Neural cell (in vitro differentiated cells): ENCODE measurements at regions not wholly inside any gene's neighbourhood (a gene's known extent, or its start where the extent isn't known, plus 50 kb on each side); places are given as distances from the start of the nearest gene placed in this dataset.

Source experiments
- H2AFZ ChIP-seq: fragments of 200-600, 300-800 bp; sonication (generic), shearing (Covaris generic); 2 replicates; pipeline ENCODE4 v1.6.0; 2014; ENCODE audit warnings: low read depth, mild to moderate bottlenecking, antibody characterized with exemption, low read length, moderate library complexity
- H3F3A ChIP-seq: fragments of 200-600 bp; shearing (Covaris generic); 2 replicates; pipeline ENCODE4 v1.6.1; 2016; ENCODE audit warnings: mild to moderate bottlenecking, moderate library complexity, mixed read lengths, antibody characterized with exemption, low read length; ENCODE audit not compliant: insufficient read depth, poor library complexity, severe bottlenecking
- H3K27ac ChIP-seq: fragments of 200-600, 300-800 bp; sonication (generic), shearing (Covaris generic); 2 replicates; pipeline ENCODE4 v1.5.1; 2014; ENCODE audit warnings: mild to moderate bottlenecking, low read length, moderate library complexity
- H3K27me3 ChIP-seq: fragments of 300-800, 200-600 bp; sonication (generic), shearing (Covaris generic); 2 replicates; pipeline ENCODE4 v1.6.0; 2014; ENCODE audit warnings: mild to moderate bottlenecking, low read depth, low read length, moderate library complexity; ENCODE audit not compliant: insufficient read depth
- H3K36me3 ChIP-seq: fragments of 300-800, 200-600 bp; sonication (generic), shearing (Covaris generic); 2 replicates; pipeline ENCODE4 v1.5.1; 2014; ENCODE audit warnings: mild to moderate bottlenecking, antibody characterized with exemption, low read length, moderate library complexity; ENCODE audit not compliant: insufficient read depth
- H3K4me2 ChIP-seq: fragments of 300-800, 200-600 bp; sonication (generic), shearing (Covaris generic); 2 replicates; pipeline ENCODE4 v1.6.0; 2014; ENCODE audit warnings: mild to moderate bottlenecking, low read length
- H3K4me3 ChIP-seq: fragments of 300-800, 200-600 bp; sonication (generic), shearing (Covaris generic); 2 replicates; pipeline ENCODE4 v1.5.1; 2014; ENCODE audit warnings: mild to moderate bottlenecking, low read length, moderate library complexity
- H3K79me2 ChIP-seq: fragments of 200-600 bp; shearing (Covaris generic); replicated peaks from 2 replicates; pipeline ENCODE4 v1.6.0; 2014; ENCODE audit warnings: mild to moderate bottlenecking, low read length, moderate library complexity; ENCODE audit not compliant: insufficient read depth
- H3K9ac ChIP-seq: fragments of 300-800, 200-600 bp; sonication (generic), shearing (Covaris generic); 2 replicates; pipeline ENCODE4 v1.6.1; 2016; ENCODE audit warnings: mild to moderate bottlenecking, low read length, mixed read lengths
- H3K9me2 ChIP-seq: fragments of 200-600 bp; shearing (Covaris generic); 2 replicates; pipeline ENCODE4 v1.6.1; 2016; ENCODE audit warnings: mild to moderate bottlenecking, low read length, mixed read lengths; ENCODE audit not compliant: insufficient read depth
- H3K9me3 ChIP-seq: fragments of 200-600, 300-800 bp; sonication (generic), shearing (Covaris generic); 2 replicates; pipeline ENCODE4 v1.6.1; 2016; ENCODE audit warnings: mild to moderate bottlenecking, mixed run types, low read length, moderate library complexity, mixed read lengths
- H4K20me1 ChIP-seq: fragments of 200-600 bp; shearing (Covaris generic); 2 replicates; pipeline ENCODE4 v1.6.1; 2016; ENCODE audit warnings: mild to moderate bottlenecking, mixed run types; ENCODE audit not compliant: insufficient read depth
- CTCF ChIP-seq: fragments of 450-650 bp; IDR thresholded peaks from 2 replicates; pipeline ENCODE4 v1.5.1; 2014; ENCODE audit warnings: antibody characterized with exemption, mild to moderate bottlenecking, moderate library complexity; ENCODE audit not compliant: poor library complexity, severe bottlenecking
- EP300 ChIP-seq: fragments of 450-650 bp; conservative IDR thresholded peaks from 2 replicates; pipeline ENCODE4 v1.6.1; 2014; ENCODE audit warnings: antibody characterized with exemption, mild to moderate bottlenecking, moderate library complexity; ENCODE audit not compliant: poor library complexity, severe bottlenecking
- EZH2 ChIP-seq: fragments of 200-600, 300-800 bp; shearing (Covaris generic), sonication (generic); IDR thresholded peaks from 2 replicates; pipeline ENCODE4 v1.6.1; 2014; ENCODE audit warnings: antibody characterized with exemption, low read length, borderline replicate concordance, mild to moderate bottlenecking; ENCODE audit not compliant: insufficient read depth, poor library complexity, severe bottlenecking
- MXI1 ChIP-seq: fragments of 450-650 bp; conservative IDR thresholded peaks from 2 replicates; pipeline ENCODE4 v1.6.1; 2014; ENCODE audit warnings: antibody characterized with exemption, mild to moderate bottlenecking; ENCODE audit not compliant: poor library complexity, severe bottlenecking
- POLR2AphosphoS5 ChIP-seq: IDR thresholded peaks from 2 replicates; pipeline ENCODE4 v1.6.1; 2012
- RAD21 ChIP-seq: fragments of 450-650 bp; conservative IDR thresholded peaks from 2 replicates; pipeline ENCODE4 v1.6.1; 2014; ENCODE audit warnings: antibody characterized with exemption, mild to moderate bottlenecking, moderate library complexity
- REST ChIP-seq: IDR thresholded peaks from 2 replicates; pipeline ENCODE4 v1.6.1; 2012; ENCODE audit warnings: borderline replicate concordance
- SMC3 ChIP-seq: fragments of 450-650 bp; conservative IDR thresholded peaks from 2 replicates; pipeline ENCODE4 v1.6.1; 2014; ENCODE audit warnings: antibody characterized with exemption, mild to moderate bottlenecking, moderate library complexity; ENCODE audit not compliant: poor library complexity
- TAF1 ChIP-seq: IDR thresholded peaks from 2 replicates; pipeline ENCODE4 v1.6.1; 2012; ENCODE audit warnings: low read depth

- no peak overlapping the region for H3K4me2 ChIP-seq
- no peaks in the 10 kb centered on the region for H3K9me2 ChIP-seq
- H3K9ac ChIP-seq: no peak overlapping the region
- no peaks in the 10 kb centered on the region for H3K9me3 ChIP-seq
- no peak for TF ChIP-seq REST
- TF ChIP-seq POLR2AphosphoS5: no peak
- no peak for TF ChIP-seq EP300
- TF ChIP-seq MXI1: no peak
- no peak for TF ChIP-seq TAF1
- TF ChIP-seq SMC3: no peak
- no peak for TF ChIP-seq EZH2
- no peak for TF ChIP-seq CTCF
- no peak for TF ChIP-seq RAD21
- no peak overlapping the region for H3K4me3 ChIP-seq
- no peaks in the 10 kb centered on the region for H3F3A ChIP-seq
- H3K27ac ChIP-seq: no peak overlapping the region
- H3K27me3 ChIP-seq: no peaks in the 10 kb centered on the region
- H4K20me1 ChIP-seq: no peaks in the 10 kb centered on the region
- H2AFZ ChIP-seq: no peak overlapping the region
- no peaks in the 10 kb centered on the region for H3K36me3 ChIP-seq
- H3K79me2 ChIP-seq: no peaks in the 10 kb centered on the region
Observed at GRCh38 chr11:90391756-90392155, 168.9 kb upstream of the CHORDC1 start.

GRCh38 chr11:90380206-90380605 is 157.4 kb upstream of the CHORDC1 start:
- Histone ChIP-seq H3K36me3 (no peaks in the 10 kb centered on the region), H3K9me3 (no peaks in the 10 kb centered on the region), H3K27me3 (no peaks in the 10 kb centered on the region), H3K79me2 (no peaks in the 10 kb centered on the region), H3K9ac (no peak overlapping the region), H3K9me2 (no peaks in the 10 kb centered on the region), H4K20me1 (no peaks in the 10 kb centered on the region), H3K4me3 (no peak overlapping the region), H3K27ac (no peak overlapping the region), H3K4me2 (no peak overlapping the region), H3F3A (no peaks in the 10 kb centered on the region), H2AFZ (no peak overlapping the region)
- TF ChIP-seq POLR2AphosphoS5 (no peak), CTCF (no peak), TAF1 (no peak), EZH2 (no peak), MXI1 (no peak), EP300 (no peak), RAD21 (no peak), SMC3 (no peak), REST (no peak)
